ENCODE measurements at regions not wholly inside any gene's neighbourhood (a gene's known extent, or its start where the extent isn't known, plus 50 kb on each side); places are given as distances from the start of the nearest gene placed in this dataset.

DNA sequence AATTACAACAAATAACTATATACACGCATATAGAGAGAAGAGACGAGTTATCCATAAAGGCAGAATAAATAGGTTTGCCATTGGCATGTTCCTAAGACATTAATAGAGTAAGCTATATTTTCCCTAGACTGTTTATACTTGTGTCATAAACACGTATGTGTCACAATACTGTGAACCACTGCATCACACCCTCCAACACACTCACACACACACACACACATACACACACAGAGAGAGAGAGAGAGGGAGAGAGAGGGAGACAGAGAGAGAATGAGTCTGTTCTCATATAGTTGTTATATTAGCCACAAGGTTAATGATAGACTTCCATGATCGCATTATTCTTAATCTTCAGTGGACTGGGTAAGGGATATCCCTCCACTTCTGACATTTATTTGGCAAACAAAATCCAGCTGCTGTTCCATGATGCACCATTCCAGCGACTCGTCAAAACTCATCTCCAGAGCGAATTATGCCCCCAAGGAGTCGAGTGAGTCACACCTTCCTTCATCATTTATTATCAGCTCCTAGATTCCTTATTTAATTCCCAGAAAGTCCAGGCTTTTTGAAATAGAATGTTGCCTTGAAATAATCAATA, 82.8 kb upstream of the HIVEP1 start:
- no peak overlapping the region for H3K4me3 ChIP-seq (ENCODE audit: low read depth, low read length)
- H2AFZ ChIP-seq: no peak overlapping the region
- H3K9me3 ChIP-seq (ENCODE audit: control insufficient read depth, low read length): no peaks in the 10 kb centered on the region
- no peaks in the 10 kb centered on the region for H3K27me3 ChIP-seq (ENCODE audit: control insufficient read depth, insufficient read depth, low read length)
- H3K27ac ChIP-seq: no peak overlapping the region
- H3K36me3 ChIP-seq (ENCODE audit: control insufficient read depth, insufficient read depth, low read length): no peaks in the 10 kb centered on the region
- peaks cover 3% of the 10 kb centered on the region for H3K4me1 ChIP-seq
- H3K4me2 ChIP-seq (ENCODE audit: low read length): no peak overlapping the region
- H3K79me2 ChIP-seq: no peaks in the 10 kb centered on the region
- TF ChIP-seq, protein P1, sequence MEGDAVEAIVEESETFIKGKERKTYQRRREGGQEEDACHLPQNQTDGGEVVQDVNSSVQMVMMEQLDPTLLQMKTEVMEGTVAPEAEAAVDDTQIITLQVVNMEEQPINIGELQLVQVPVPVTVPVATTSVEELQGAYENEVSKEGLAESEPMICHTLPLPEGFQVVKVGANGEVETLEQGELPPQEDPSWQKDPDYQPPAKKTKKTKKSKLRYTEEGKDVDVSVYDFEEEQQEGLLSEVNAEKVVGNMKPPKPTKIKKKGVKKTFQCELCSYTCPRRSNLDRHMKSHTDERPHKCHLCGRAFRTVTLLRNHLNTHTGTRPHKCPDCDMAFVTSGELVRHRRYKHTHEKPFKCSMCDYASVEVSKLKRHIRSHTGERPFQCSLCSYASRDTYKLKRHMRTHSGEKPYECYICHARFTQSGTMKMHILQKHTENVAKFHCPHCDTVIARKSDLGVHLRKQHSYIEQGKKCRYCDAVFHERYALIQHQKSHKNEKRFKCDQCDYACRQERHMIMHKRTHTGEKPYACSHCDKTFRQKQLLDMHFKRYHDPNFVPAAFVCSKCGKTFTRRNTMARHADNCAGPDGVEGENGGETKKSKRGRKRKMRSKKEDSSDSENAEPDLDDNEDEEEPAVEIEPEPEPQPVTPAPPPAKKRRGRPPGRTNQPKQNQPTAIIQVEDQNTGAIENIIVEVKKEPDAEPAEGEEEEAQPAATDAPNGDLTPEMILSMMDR (IDR thresholded peaks at IDR 0.05): no peak
- H3K9ac ChIP-seq: no peak overlapping the region

DNA sequence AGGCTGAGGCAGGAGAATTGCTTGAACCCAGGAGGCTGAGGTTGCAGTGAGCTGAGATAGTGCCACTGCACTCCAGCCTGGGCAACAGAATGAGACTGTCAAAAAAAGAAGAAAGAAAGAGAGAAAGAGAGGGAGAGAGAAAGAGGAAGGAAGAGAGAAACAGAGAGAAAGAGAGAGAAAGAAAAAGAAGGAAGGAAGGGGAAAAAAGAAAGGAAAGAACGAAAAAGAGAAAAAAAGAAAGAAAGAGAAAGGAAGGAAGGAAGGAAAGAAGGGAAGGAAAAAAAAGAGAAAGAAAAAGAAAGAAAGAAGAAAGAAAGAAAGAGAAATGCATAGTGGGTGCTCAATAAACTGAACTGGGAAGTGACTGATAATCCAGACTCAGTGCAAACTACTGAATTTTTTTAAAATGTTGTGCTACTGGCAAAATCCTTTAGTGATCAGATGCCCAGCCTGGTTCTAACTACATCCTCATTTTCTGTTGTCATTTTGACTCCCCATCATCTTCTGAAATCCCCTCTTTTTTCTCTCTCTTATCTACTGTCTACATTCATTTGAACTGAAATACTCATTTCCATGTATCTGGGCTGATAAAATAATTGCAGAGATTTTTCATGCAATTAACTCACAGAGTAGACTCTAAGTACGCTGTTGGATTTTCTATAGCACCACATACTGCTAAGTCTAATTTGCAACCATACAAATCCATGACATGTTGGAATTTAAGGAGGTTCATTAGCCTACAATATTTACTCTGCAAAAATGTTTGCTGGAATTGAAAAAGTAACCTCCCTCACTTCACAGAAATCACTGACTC, 85.3 kb upstream of the HIVEP1 start:
- H2AFZ ChIP-seq: no peak overlapping the region
- TF ChIP-seq, protein P1 (IDR thresholded peaks at IDR 0.05): no peak
- H3K27me3 ChIP-seq (ENCODE audit: control insufficient read depth, insufficient read depth, low read length): no peaks in the 10 kb centered on the region

DNA sequence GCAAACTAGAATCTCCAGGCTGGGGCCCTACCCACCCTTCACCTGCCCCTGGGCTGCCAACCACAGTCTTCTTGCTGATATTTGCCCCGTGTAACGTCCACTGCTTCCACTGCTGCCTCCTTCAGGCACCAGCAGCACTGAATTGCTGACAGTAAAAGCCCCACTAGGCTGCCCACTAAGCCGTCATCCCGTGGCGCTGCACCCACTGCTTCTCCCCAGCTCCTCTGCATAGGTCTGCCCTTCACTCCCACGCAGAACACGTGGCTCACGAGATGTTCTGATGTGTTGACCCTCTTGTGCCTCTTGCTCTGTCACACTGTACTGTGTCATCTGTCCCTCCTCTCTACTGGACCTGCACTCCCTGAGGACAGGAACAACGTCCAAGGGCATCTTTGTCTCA, 86.3 kb upstream of the HIVEP1 start:
- Histone ChIP-seq H3K27ac (no peak overlapping the region), H3K27me3 (ENCODE audit: control insufficient read depth, insufficient read depth, low read length) (no peaks in the 10 kb centered on the region), H2AFZ (peak overlapping the region; percentile 30), H3K4me1 (peaks cover 7% of the 10 kb centered on the region), H3K36me3 (ENCODE audit: control insufficient read depth, insufficient read depth, low read length) (no peaks in the 10 kb centered on the region), H3K79me2 (no peaks in the 10 kb centered on the region), H3K4me3 (ENCODE audit: low read depth, low read length) (no peak overlapping the region), H3K4me2 (ENCODE audit: low read length) (no peak overlapping the region), H3K9ac (no peak overlapping the region), H3K9me3 (ENCODE audit: control insufficient read depth, low read length) (no peaks in the 10 kb centered on the region)
- TF ChIP-seq, protein P1 (IDR thresholded peaks at IDR 0.05): no peak

More for the DNA sequence above, 85.3 kb upstream of the HIVEP1 start:
- H3K27ac ChIP-seq: no peak overlapping the region
- H3K79me2 ChIP-seq: no peaks in the 10 kb centered on the region
- H3K9ac ChIP-seq: no peak overlapping the region
- peaks cover 3% of the 10 kb centered on the region for H3K4me1 ChIP-seq
- H3K4me2 ChIP-seq (ENCODE audit: low read length): no peak overlapping the region
- H3K36me3 ChIP-seq (ENCODE audit: control insufficient read depth, insufficient read depth, low read length): no peaks in the 10 kb centered on the region
- no peaks in the 10 kb centered on the region for H3K9me3 ChIP-seq (ENCODE audit: control insufficient read depth, low read length)
- H3K4me3 ChIP-seq (ENCODE audit: low read depth, low read length): no peak overlapping the region

DNA sequence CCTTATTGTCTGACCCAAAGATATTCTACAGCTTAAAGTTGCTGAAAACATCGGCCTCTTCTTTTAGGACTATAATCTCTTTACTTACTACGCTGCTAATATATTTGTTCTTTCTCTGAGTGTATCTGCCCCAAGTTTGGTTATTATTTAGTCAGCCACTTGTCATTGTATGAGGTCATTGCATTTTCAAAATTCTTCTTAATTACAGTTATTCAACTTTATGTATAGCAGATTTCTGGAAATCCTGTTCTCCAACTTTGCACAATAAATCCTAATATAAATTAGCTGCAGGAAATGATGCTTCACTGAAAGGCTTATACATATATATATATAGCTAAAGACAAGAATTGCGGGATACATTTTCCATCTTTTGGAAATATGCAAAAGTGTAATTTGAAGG, 88.5 kb upstream of the HIVEP1 start:
- Histone ChIP-seq H3K36me3 (ENCODE audit: control insufficient read depth, insufficient read depth, low read length) (no peaks in the 10 kb centered on the region), H3K4me1 (peaks cover 7% of the 10 kb centered on the region), H3K27me3 (ENCODE audit: control insufficient read depth, insufficient read depth, low read length) (no peaks in the 10 kb centered on the region), H2AFZ (no peak overlapping the region), H3K9ac (no peak overlapping the region), H3K79me2 (no peaks in the 10 kb centered on the region), H3K4me3 (ENCODE audit: low read depth, low read length) (no peak overlapping the region), H3K27ac (no peak overlapping the region), H3K4me2 (ENCODE audit: low read length) (no peak overlapping the region), H3K9me3 (ENCODE audit: control insufficient read depth, low read length) (no peaks in the 10 kb centered on the region)
- TF ChIP-seq, protein P1 (IDR thresholded peaks at IDR 0.05): no peak

All from parathyroid adenoma (tissue), 2 donors.